ENCODE measurements at regions not wholly inside any gene's neighbourhood (a gene's known extent, or its start where the extent isn't known, plus 50 kb on each side); places are given as distances from the start of the nearest gene placed in this dataset.

DNA sequence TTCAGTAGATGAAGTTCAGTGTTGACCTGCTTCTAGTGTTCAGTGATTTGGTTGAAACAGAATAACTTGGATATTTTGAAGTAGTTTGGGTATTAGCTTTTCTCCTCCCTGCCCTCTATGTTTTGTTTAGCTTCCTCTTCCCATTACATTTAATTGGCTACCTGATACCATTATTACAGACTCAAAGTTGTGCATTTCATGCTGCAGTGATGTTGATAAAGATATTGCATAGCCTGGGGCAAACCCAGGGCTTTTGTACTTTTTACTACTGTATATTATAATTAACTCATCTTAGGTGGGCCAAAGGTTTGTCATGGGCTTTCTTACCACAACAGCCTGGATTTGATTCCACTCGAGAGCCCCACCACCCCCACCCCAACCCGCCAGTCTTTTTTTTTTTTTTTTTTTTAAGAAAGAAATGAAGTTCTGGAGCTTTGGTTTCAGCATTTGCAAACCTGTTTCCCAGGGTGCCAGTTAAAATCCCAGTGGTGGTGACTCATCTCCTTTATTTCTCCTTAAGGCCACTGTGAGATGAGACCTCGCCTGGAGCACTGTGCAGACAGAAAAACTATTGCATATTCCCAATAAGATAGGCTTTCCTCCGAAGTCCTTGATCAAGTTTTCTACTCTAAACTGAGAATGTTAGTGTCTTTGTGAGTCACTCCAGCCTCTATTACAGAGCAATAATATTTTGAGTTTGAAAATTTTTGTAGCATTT, 393.7 kb upstream of the FANCL start:
- no peak overlapping the region for H3K27ac Mint-ChIP-seq (ENCODE audit: unreplicated experiment)
- no peak for TF ChIP-seq CTCF (IDR thresholded peaks at IDR 0.05; ENCODE audit: unreplicated experiment)
- H3K4me3 Mint-ChIP-seq (ENCODE audit: unreplicated experiment): no peak overlapping the region
- H3K4me1 Mint-ChIP-seq (ENCODE audit: unreplicated experiment): peaks cover 3% of the 10 kb centered on the region
- H3K27me3 Mint-ChIP-seq (ENCODE audit: unreplicated experiment): no peaks in the 10 kb centered on the region
- DNase-seq (ENCODE audit: low spot score): no peak
- H3K9me3 Mint-ChIP-seq (ENCODE audit: unreplicated experiment): no peaks in the 10 kb centered on the region
- no peaks in the 10 kb centered on the region for H3K36me3 Mint-ChIP-seq (ENCODE audit: low read depth, unreplicated experiment)

- H3K4me1 Mint-ChIP-seq (ENCODE audit: unreplicated experiment): peaks cover 3% of the 10 kb centered on the region
- H3K27me3 Mint-ChIP-seq (ENCODE audit: unreplicated experiment): no peaks in the 10 kb centered on the region
- no peak overlapping the region for H3K4me3 Mint-ChIP-seq (ENCODE audit: unreplicated experiment)
- TF ChIP-seq CTCF (IDR thresholded peaks at IDR 0.05; ENCODE audit: unreplicated experiment): no peak
- no peaks in the 10 kb centered on the region for H3K9me3 Mint-ChIP-seq (ENCODE audit: unreplicated experiment)
- no peaks in the 10 kb centered on the region for H3K36me3 Mint-ChIP-seq (ENCODE audit: low read depth, unreplicated experiment)
- no peak for DNase-seq (ENCODE audit: low spot score)
- H3K27ac Mint-ChIP-seq (ENCODE audit: unreplicated experiment): no peak overlapping the region
These were observed 392.7 kb upstream of the FANCL start for GRCh38 chr2:58633613-58634365.

GRCh38 chr2:58631986-58632385, 390.9 kb upstream of the FANCL start:
- Mint-ChIP-seq H3K4me3 (ENCODE audit: unreplicated experiment) (no peak overlapping the region), H3K27ac (ENCODE audit: unreplicated experiment) (no peak overlapping the region), H3K9me3 (ENCODE audit: unreplicated experiment) (no peaks in the 10 kb centered on the region), H3K4me1 (ENCODE audit: unreplicated experiment) (peaks cover 3% of the 10 kb centered on the region), H3K36me3 (ENCODE audit: low read depth, unreplicated experiment) (no peaks in the 10 kb centered on the region), H3K27me3 (ENCODE audit: unreplicated experiment) (no peaks in the 10 kb centered on the region)
- no peak for TF ChIP-seq CTCF (IDR thresholded peaks at IDR 0.05; ENCODE audit: unreplicated experiment)
- no peak for DNase-seq (ENCODE audit: low spot score)

DNA sequence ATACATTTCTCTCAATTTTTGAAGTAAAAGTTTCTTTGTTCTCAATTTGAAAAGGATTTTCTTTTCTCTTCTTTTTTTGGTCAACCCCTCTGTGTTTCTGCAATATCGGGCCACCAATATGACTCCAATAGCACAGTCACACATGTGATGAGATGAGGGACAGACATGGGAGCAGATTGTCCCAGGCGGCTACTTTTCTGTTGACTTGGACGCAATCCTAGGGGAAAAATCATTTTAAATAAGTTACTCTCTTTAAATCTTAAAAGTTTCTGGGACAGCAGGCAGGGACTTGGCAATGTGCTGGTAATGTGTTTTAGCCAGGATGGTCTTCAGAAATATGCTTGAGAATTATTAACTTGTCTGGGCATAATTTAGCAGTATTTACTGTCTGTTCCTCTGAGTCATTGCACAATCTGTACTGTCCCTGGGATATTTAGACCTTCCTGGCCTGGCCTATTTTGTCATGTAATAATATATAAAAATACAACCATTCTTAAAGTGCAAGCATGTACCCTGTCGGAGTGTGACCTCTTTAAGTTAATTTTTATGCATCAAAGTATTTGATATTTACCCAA, 388.5 kb upstream of the FANCL start:
- Mint-ChIP-seq H3K9me3 (ENCODE audit: unreplicated experiment) (no peaks in the 10 kb centered on the region), H3K27me3 (ENCODE audit: unreplicated experiment) (peaks cover 2% of the 10 kb centered on the region), H3K27ac (ENCODE audit: unreplicated experiment) (no peak overlapping the region), H3K4me3 (ENCODE audit: unreplicated experiment) (no peak overlapping the region), H3K4me1 (ENCODE audit: unreplicated experiment) (peaks cover 6% of the 10 kb centered on the region), H3K36me3 (ENCODE audit: low read depth, unreplicated experiment) (no peaks in the 10 kb centered on the region)
- TF ChIP-seq CTCF (IDR thresholded peaks at IDR 0.05; ENCODE audit: unreplicated experiment): no peak
- DNase-seq (ENCODE audit: low spot score): no peak

- Mint-ChIP-seq H3K4me3 (ENCODE audit: unreplicated experiment) (no peak overlapping the region), H3K27me3 (ENCODE audit: unreplicated experiment) (peaks cover 5% of the 10 kb centered on the region), H3K4me1 (ENCODE audit: unreplicated experiment) (peaks cover 3% of the 10 kb centered on the region), H3K9me3 (ENCODE audit: unreplicated experiment) (no peaks in the 10 kb centered on the region), H3K27ac (ENCODE audit: unreplicated experiment) (no peak overlapping the region), H3K36me3 (ENCODE audit: low read depth, unreplicated experiment) (no peaks in the 10 kb centered on the region)
- no peak for DNase-seq (ENCODE audit: low spot score)
- no peak for TF ChIP-seq CTCF (IDR thresholded peaks at IDR 0.05; ENCODE audit: unreplicated experiment)
These were observed 379.8 kb upstream of the FANCL start for GRCh38 chr2:58620896-58621295.
